NCI-H2196 treated with DMSO at 0.1 percent for 48 hours (cell line): ENCODE measurements at regions not wholly inside any gene's neighbourhood (a gene's known extent, or its start where the extent isn't known, plus 50 kb on each side); places are given as distances from the start of the nearest gene placed in this dataset.

ENCODE experiments used
- DNase-seq: peaks from one replicate; lab custom pipeline; 2025; ENCODE audit not compliant: unreplicated experiment; lab: John Stamatoyannopoulos, UW

DNA sequence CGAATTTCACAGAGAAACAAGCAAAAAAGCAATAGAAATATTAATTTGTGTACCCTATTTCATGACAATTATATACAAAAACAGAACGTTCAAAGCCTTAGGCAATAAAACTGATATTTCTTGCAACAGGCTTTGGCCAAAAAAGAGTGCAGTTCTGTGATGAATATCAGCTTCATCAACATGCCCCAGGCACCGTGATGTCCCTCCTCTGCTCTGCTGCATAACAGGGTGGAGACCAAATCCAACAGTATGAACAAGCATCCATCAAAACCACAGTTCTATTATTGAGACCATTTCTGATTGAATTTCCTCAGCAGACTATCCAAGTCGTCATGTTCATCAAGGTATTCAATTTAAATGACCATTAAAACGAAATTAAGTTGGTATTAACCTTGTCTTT, 722.6 kb upstream of the NRSN1 start:
- DNase-seq = no peak

DNA sequence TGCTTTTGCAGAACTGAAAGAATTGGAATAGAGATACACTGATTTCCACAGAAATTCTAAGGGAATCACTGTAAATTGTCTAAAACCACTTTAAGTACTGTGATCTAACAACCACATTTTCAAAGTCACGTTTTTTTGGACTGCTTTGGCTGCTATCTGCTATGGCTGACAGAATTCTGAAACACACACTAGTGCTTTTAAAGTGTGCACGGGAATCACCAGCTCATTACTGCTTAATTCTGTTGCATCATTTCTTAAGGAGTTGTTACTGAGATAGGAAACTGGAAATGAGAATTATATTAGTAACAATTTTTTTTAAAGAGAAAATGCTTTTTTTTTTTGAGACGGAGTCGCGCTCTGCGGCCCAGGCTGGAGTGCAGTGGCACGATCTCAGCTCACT, 716.5 kb upstream of the NRSN1 start:
- no peak for DNase-seq

- no peak for DNase-seq
Measured at GRCh38 chr6:23410439-23410838, 715.6 kb upstream of the NRSN1 start.

- no peak for DNase-seq
Measured at GRCh38 chr6:23412770-23413169, 713.2 kb upstream of the NRSN1 start.

DNA sequence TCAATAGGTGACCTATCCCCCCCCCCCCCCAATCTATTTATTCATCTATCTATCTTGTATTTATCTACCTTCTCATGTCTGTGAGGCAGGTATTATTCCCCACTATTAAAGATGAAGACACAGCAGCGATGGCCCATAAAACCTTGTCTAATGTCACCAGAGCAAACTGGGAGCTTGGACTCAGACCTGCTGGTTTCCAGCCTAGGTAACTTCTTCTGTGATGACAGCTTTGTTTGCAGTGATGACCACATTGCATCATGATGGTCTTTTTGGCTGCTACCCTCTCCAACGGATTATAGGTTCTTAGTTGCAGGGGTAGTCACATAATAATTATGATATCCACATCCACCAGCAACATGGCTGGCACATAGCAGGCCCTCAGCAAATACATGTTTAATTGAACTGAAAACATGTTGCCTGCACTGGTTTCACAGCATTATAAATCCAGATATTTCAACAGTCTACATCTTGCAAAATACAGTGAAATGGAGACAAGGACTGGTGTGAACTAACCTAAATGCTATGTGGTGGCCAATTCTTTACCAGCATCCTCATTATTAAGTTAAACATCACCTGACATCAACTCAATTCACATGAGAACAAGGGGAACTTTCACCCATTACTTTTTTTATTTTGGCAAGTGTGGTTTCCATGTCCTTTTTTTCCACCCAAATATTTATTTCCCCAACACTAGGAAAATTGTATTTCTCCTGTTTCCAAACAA, 712.5 kb upstream of the NRSN1 start:
- DNase-seq = no peak

DNA sequence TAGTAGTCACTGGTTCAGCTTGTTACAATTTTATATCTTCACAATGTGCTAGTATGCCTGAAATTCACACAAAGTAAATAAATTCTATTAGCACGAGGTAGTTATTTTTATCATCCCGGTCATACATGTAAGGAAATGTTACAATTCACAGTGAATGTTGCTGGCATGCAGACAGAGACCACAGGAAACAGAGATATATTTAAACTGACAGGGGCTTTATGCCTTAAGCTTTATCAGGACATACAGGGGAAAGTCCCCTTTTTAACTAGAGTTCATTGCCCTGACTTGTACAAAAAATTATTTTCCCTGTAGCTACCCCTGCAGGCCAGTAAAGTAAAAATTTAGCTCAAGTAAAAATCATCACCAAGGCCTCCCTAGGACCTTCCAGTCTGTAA, 712.0 kb upstream of the NRSN1 start:
- DNase-seq = peak; percentile 19

GRCh38 chr6:23414922-23415321, 711.1 kb upstream of the NRSN1 start:
- no peak for DNase-seq

DNA sequence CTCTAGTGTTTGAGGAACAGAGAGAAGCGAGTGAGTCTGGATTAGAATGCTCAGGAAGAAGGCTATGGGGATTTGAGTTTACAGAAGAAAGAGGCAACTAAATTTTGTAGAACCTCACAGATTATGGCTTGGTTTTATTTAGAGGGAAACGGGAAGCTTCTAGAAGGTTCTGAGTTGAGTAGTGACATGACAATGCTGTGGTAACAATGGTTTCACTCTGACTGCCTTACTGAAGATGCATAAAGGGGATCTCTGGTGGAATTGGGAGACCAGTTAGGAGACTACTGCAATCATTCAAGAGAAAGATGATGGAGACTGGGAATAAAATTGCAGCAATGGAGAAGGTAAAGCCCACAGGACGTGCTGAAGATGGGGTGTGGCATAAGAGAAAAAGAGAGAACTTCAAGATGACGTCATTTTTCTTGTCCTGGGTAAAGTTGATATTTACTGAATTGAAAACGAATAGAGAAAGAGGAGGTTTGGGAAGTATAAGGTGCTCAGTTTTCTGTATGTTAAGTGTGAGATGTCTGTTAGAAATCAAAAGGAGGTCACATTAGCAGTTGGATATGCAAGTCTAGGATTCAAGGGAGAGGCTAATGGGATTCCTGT, 710.1 kb upstream of the NRSN1 start:
- no peak for DNase-seq

DNA sequence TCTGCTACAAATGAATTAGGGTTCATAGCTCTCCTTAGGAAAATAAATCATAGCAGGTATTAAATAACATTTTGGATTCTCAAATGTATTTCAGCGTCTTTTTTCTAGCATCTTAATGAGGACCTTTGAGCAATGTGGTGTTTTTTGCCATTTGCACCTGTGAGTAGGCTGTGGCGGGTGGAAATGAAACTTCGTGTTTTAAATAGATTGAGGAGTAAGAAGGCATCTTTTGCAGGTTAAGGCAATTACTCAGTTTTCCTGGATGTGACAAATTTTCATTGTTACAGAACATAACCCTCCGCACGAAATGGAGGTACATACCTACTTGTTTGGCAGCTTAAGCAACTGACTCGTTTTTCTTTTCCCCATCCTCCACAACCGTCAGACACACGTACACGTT, 708.9 kb upstream of the NRSN1 start:
- DNase-seq = no peak

- DNase-seq = no peak
Measured at GRCh38 chr6:23418095-23418494, 707.9 kb upstream of the NRSN1 start.

DNA sequence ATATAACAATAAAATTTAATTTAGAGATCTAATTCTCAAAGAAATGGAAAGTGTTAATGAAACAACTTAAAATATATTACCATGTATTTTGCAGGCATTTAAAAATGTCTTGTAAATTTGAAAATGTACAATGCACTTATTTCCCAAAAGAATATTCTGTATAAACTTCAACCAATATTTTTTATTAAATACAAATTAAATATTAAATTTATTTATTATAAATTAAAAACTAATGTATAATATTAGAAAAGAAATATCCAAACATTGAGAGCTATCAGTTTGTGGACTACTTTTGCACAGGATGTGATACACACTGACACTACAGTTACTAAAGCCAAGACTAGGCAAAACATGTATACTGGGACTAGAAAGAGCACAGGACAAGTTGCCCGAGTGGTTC, 707.0 kb upstream of the NRSN1 start:
- DNase-seq = no peak

- no peak for DNase-seq
Measured at GRCh38 chr6:23420659-23421350, 705.2 kb upstream of the NRSN1 start.

- DNase-seq = no peak
Measured at GRCh38 chr6:23424584-23424983, 701.4 kb upstream of the NRSN1 start.

GRCh38 chr6:23435126-23435525, 690.9 kb upstream of the NRSN1 start:
- no peak for DNase-seq

- no peak for DNase-seq
Measured at GRCh38 chr6:23435798-23436197, 690.2 kb upstream of the NRSN1 start.

DNA sequence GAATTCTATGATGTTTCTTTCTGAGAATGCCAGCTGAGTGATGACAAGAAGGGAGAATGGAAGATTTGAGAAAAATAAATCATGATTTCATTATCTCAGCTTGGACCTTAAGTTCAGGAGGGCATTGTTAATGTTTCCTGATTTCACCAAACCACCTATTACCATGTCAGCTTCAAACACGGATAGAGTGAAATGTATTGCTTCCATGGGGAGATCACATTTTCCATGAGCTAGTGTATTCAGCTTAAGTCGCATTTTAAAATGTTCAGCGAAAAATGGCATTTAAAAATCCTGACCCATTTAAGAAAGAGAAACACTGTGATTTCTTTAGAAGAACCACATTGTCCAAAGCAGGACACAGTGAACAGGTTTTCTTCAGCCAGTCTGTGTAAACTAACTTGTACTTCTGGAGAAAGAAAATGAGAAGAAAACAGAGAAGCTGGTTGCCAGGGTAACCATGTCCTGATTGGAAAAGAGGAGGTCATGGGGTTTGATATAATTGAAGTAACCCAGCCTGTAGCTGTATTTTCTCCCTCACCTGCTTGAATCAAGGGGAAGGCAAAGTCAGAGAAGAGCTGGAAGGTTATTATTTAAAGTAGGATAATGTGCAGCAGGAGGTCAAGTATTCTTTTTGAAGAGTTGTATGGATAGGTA, 684.1 kb upstream of the NRSN1 start:
- DNase-seq = no peak

DNA sequence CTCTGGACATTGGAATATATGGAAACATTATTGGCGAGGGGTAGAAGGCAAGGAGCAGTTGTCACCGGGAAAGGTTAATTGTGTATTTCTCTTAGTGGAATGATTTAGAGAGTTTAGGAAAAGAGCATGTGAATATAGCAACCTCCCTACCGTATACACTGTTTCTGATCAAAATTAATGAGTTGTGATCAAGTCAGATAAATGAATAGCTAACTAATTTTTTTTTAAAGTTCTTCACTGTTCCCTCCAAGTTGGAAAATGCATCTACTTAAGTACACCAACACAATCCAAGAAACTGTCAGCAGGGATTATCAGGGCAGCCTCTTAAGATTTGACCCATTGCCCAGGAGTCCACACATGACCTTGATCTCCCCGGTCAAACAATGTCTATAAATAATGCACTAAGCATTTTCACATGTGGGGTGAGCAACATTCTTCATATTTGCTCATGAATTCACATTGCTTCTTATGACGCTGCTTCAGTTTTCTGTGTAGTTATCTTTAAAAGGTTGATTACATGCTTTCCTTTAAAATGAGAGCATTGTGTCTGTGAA, 680.8 kb upstream of the NRSN1 start:
- no peak for DNase-seq

DNA sequence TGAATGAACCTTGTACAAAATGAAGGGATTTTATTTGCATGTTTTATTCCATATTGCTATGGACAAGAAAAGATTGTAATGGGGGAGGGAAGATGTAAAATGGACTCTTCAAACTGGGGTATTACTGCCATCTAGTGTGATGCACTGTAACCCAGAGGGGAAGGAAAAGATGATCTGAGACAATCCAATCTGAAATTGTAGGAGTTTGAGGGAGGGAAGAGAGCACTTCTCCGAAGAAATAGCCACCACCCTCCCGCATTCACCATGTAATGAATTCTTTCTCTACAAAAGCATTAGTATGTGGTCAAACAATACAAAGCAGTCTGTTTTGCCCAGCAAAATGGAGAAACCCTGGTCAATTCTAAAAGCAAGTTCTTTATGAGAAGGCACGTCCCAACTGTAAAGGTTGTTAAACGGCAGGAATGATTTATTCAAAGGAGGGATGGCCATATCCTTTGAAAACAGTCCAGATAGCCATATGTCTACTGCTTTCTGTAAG, 679.5 kb upstream of the NRSN1 start:
- peak; percentile 53 for DNase-seq

DNA sequence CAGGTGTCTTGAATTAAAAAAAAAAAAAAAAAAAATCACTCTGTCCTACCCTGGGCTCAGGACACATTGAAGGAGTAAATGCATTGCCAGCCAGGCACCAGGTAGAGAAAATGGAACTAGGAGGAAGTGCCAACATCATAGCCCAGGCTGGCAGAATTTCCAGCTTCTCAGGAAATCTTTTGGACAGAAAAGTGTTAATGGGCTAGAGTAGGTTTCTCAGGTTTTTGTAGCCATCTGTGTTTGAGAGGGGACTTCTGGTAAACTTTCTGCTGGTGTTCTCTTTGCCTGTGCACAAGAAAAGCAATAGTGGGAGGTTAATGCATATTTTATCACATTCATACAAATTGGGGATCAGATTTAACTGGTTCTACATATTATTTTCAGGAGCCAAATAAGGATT, 678.3 kb upstream of the NRSN1 start:
- DNase-seq = no peak

DNA sequence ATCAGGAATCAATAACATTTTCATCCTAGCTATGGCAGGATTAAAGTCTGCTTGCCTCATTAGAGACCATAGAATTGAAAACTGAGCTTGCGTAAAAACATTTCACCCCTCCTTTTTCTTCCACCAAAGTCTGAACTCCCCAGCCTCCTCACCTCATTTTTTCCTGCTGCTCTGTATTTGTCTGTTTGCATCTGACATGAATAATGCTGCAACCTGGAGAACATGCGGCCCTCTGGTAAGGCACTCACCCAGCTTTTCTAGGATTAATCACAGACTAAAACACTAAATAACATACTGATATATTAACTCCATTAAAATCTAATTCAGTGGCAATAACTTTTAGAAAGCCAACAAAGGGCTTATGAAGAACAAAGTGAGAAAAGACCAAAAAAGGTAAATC, 677.7 kb upstream of the NRSN1 start:
- DNase-seq = no peak
